ENCODE measurements at regions not wholly inside any gene's neighbourhood (a gene's known extent, or its start where the extent isn't known, plus 50 kb on each side); places are given as distances from the start of the nearest gene placed in this dataset.

DNA sequence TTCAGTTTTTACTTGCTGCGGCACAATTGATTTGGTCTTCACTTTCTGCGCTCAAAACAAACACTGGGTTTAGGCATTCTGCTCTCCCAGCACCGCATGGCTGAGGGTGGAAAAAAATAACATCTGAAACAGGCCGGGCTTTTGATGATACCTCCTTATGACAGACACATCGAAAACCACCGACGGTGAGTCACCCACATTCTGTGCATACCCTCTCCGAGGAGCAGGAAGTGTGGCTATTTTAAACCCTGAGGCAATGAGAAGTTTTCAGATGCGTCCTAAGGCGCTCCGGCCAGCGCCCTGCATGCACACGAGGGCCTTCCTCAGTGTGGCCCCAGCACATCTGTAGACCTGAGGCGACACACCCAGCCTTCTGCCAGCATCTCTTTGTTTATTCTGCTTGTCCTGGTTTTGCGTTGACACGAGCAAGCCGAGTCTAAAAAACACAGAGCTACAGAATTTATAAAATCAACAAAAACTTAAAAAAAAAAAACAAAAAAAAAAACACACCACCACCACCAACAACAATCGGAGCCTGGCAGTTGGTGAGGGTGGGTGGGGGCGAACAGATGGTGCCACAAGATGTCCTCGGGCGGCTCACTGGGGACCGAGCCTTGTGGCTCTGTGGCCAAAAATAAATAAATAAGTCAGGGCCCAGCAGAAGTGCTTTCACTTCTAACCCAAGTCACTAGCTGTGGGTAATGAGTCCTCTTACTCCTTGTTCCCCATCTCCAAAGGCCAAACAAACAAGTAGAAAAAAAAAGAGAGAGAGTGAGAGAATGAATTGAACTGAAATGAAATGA, 162.6 kb upstream of the IRF2BP2 start (continued):
- TF ChIP-seq, protein P1, sequence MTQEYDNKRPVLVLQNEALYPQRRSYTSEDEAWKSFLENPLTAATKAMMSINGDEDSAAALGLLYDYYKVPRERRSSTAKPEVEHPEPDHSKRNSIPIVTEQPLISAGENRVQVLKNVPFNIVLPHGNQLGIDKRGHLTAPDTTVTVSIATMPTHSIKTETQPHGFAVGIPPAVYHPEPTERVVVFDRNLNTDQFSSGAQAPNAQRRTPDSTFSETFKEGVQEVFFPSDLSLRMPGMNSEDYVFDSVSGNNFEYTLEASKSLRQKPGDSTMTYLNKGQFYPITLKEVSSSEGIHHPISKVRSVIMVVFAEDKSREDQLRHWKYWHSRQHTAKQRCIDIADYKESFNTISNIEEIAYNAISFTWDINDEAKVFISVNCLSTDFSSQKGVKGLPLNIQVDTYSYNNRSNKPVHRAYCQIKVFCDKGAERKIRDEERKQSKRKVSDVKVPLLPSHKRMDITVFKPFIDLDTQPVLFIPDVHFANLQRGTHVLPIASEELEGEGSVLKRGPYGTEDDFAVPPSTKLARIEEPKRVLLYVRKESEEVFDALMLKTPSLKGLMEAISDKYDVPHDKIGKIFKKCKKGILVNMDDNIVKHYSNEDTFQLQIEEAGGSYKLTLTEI (CRISPR knock-in tag; conservative IDR thresholded peaks at IDR 0.05), result no peak
- TF ChIP-seq ZNF138 (CRISPR knock-in tag; IDR thresholded peaks at IDR 0.05; ENCODE audit: low read depth) (no peak), NCOR1 (IDR thresholded peaks at IDR 0.05; ENCODE audit: borderline replicate concordance, low read length) (peak; percentile 30; the same call in 1 of the 2 replicates), ZNF567 (CRISPR knock-in tag; IDR thresholded peaks at IDR 0.05; ENCODE audit: borderline replicate concordance) (no peak), SALL1 (CRISPR knock-in tag; IDR thresholded peaks at IDR 0.05) (peak; percentile 86; the same call in 1 of the 2 replicates), ZFYVE20 (CRISPR knock-in tag; IDR thresholded peaks at IDR 0.05; ENCODE audit: borderline replicate concordance, low read depth) (no peak), KDM2A (CRISPR knock-in tag; IDR thresholded peaks at IDR 0.05; ENCODE audit: borderline replicate concordance, low read depth) (peak; percentile 76; the same call in 1 of the 2 replicates), PAWR (CRISPR knock-in tag; IDR thresholded peaks at IDR 0.05; ENCODE audit: borderline replicate concordance) (no peak), ELF1 (CRISPR knock-in tag; IDR thresholded peaks at IDR 0.05) (peak; percentile 78), ZNF543 (CRISPR knock-in tag; IDR thresholded peaks at IDR 0.05) (no peak), ZNF577 (CRISPR knock-in tag; IDR thresholded peaks at IDR 0.05; ENCODE audit: borderline replicate concordance, low read depth) (no peak), GATAD2A (CRISPR knock-in tag; IDR thresholded peaks at IDR 0.05) (peak; percentile 89), CHD2 (IDR thresholded peaks at IDR 0.05; ENCODE audit: low read depth, low read length) (no peak), ZNF234 (CRISPR knock-in tag; conservative IDR thresholded peaks at IDR 0.05) (no peak)
- TF ChIP-seq, protein P2, sequence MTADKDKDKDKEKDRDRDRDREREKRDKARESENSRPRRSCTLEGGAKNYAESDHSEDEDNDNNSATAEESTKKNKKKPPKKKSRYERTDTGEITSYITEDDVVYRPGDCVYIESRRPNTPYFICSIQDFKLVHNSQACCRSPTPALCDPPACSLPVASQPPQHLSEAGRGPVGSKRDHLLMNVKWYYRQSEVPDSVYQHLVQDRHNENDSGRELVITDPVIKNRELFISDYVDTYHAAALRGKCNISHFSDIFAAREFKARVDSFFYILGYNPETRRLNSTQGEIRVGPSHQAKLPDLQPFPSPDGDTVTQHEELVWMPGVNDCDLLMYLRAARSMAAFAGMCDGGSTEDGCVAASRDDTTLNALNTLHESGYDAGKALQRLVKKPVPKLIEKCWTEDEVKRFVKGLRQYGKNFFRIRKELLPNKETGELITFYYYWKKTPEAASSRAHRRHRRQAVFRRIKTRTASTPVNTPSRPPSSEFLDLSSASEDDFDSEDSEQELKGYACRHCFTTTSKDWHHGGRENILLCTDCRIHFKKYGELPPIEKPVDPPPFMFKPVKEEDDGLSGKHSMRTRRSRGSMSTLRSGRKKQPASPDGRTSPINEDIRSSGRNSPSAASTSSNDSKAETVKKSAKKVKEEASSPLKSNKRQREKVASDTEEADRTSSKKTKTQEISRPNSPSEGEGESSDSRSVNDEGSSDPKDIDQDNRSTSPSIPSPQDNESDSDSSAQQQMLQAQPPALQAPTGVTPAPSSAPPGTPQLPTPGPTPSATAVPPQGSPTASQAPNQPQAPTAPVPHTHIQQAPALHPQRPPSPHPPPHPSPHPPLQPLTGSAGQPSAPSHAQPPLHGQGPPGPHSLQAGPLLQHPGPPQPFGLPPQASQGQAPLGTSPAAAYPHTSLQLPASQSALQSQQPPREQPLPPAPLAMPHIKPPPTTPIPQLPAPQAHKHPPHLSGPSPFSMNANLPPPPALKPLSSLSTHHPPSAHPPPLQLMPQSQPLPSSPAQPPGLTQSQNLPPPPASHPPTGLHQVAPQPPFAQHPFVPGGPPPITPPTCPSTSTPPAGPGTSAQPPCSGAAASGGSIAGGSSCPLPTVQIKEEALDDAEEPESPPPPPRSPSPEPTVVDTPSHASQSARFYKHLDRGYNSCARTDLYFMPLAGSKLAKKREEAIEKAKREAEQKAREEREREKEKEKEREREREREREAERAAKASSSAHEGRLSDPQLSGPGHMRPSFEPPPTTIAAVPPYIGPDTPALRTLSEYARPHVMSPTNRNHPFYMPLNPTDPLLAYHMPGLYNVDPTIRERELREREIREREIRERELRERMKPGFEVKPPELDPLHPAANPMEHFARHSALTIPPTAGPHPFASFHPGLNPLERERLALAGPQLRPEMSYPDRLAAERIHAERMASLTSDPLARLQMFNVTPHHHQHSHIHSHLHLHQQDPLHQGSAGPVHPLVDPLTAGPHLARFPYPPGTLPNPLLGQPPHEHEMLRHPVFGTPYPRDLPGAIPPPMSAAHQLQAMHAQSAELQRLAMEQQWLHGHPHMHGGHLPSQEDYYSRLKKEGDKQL (CRISPR knock-in tag; IDR thresholded peaks at IDR 0.05; ENCODE audit: low read depth), result no peak
- TF ChIP-seq, protein P3, sequence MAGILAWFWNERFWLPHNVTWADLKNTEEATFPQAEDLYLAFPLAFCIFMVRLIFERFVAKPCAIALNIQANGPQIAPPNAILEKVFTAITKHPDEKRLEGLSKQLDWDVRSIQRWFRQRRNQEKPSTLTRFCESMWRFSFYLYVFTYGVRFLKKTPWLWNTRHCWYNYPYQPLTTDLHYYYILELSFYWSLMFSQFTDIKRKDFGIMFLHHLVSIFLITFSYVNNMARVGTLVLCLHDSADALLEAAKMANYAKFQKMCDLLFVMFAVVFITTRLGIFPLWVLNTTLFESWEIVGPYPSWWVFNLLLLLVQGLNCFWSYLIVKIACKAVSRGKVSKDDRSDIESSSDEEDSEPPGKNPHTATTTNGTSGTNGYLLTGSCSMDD (CRISPR knock-in tag; IDR thresholded peaks at IDR 0.05), result no peak
